ENCODE measurements at regions not wholly inside any gene's neighbourhood (a gene's known extent, or its start where the extent isn't known, plus 50 kb on each side); places are given as distances from the start of the nearest gene placed in this dataset.

DNA sequence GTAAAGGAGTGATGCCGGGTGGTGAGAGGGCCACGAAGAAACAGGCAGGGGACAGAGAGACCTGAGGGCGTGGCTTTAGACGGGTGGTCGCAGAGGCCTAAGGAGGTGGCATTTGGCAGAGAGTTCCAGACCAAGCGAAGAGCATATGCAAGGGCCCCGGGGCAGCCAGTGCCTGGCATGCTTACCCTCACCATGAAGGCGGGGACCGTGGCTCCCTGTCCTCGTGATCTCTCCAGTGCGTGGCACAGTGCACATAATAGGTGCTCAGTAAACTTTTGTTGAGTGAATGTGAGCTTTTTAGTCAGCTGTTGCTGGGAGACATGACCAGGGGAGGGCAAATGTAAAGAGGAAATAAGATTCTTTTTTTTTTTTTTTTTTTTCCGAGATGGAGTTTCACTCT is 245.6 kb upstream of the GSE1 start:
- TF ChIP-seq CTCF (optimal IDR thresholded peaks at IDR 0.05 in 1 of 3, IDR thresholded peaks at IDR 0.05 in 1 of 3, conservative IDR thresholded peaks at IDR 0.05 in 1 of 3; ENCODE audit: extremely low read depth in 1 of 3, insufficient read depth in 2 of 3, low read length in 3 of 3) (no peak), EZH2 (IDR thresholded peaks at IDR 0.05; ENCODE audit: low read length) (no peak)
